Left renal cortex interstitium (tissue), 4 donors: ENCODE measurements at regions not wholly inside any gene's neighbourhood (a gene's known extent, or its start where the extent isn't known, plus 50 kb on each side); places are given as distances from the start of the nearest gene placed in this dataset.

Source experiments
- DNase-seq, 4 donors: peaks; one replicate each; pipeline ENCODE4 v3.0.0-alpha.2; 2013; ENCODE audit warnings: low read depth in 4 of 4, low spot score in 2 of 4, missing footprints in 1 of 4

DNA sequence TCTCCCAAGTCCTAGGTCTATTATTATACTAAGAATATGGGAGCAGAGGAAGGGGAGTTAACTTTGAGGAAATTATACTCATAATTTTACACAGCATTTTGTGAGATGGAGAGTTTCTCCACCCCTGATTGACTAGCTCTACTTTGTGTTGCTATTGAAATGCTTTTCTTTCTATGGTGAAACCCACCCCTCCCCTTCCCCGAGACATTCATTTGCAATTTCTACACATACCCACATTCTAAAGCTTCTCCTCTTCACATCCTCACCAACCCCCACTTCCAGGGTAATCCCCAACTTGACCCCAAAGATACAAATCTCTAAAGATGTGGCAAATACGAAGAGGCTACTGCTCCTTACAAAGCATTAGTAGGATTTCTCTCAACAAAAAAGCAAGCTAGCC, 992.2 kb downstream of the BCL11A start:
- no peak for DNase-seq

DNA sequence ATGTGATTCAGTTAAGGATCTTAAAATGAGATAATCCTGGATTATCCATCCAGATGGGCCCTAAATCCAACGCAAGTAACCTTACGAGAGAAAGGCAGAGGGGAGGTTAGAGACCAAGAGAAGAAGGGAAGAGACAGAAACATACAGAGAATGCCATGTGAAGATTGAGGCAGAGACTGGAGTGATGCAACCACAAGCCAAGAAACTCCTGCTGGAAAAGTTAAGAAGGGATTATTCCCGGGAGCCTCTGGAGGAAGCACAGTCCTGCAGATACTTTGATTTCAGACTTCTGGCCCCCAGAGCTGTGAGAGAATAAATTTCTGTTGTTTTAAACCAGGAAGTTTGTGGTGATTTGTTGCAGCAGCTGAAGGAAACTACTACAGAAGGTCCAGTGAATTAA, 992.7 kb downstream of the BCL11A start:
- no peak for DNase-seq

DNA sequence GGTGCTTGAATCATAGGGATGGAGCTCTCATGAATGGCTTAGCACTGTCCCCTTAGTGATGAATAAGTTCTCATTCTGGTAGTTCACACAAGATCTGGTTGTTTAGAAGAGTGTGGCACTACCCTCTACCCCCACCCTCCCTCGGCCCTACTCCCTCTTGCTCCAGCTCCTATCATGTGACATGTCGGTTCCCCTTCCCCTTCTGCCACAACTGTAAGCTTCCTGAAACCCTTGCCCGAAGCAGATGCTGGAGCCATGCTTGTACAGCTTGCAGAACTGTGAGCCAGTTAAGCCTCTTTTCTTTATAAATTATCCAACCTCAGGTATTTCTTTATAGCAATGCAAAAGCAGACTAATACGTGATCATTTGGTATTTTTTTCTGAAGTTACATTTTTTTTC, 1012.6 kb downstream of the BCL11A start:
- DNase-seq, result no peak

DNA sequence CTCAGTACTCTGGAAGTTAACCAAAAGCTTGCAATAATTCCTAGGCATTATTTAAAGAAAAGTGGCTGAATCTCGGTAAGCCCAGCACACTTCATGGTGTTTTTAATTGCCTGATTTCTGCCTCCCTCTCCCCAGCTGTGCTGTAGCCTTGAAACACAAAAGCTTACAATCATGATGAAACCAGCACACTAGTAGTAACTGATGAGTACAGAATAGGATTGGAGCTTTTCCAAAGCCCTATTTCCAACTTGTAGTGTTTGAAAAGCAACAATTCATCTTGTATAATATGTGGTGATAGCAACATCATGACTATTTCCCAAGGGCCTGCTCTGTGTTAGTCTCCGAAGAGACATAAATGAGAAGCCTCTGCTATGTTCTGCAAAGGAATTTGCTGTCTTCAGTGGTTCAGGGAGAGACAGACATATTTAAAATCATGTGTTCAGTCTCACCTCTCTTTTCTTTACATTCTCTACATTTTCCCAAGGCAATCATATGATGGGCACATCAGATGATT, 1015.0 kb downstream of the BCL11A start:
- DNase-seq, result no peak

DNA sequence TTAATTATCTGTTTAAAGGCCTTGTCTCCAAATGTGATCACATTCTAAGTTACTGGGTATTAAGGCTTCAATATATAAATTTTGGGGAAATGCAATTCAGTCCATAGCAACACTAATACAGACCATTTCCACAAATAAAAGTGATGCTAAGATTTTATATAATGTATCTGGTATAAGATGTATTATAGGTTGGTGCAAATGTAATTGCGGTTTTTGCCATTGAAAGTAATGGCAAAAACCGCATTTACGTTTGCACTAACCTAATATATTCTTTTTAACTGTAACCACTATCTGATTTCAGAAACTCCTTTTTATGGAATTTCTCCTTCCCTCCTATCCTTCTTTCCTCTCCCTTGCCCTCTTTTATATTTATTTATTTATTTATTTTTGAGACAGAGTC, 1020.6 kb downstream of the BCL11A start:
- DNase-seq, result no peak

DNA sequence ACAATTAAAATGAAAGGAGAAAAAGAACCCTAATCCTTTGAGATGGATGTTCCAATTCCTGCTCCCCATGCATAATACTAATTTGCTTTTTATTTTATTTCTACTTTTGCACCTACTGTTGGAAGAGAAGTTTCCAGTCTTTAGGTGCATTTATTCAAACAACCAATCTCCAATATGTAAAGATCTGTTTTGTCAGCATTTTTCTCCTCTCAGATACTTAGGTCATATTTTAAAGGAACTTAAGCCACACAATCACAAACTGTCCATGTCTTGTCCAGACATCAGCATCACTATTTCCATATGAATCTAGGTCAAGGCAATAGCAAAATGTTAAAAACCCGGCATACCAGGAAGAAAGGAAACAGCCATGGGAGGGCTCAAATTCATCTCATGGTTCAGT, 1023.2 kb downstream of the BCL11A start:
- DNase-seq, result no peak

DNA sequence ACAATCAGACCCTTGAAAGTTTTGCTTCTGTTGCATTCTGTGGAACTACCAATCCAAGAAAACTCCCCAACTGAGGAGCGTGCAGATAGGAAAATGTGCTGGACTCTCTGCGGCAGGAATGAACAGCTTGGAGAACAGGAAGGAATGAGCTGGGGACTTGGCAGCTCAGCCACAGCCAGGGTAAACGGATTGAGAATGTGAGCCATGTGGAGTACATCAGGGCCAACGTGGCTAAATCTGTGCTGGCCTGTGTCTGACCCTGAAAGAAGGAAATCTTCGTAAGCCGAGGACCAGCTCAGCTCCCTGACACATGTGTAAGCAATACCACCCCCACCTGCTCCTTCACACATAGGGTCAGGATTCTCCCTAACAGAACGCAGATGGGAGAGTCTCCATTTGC, 1023.7 kb downstream of the BCL11A start:
- no peak for DNase-seq

DNA sequence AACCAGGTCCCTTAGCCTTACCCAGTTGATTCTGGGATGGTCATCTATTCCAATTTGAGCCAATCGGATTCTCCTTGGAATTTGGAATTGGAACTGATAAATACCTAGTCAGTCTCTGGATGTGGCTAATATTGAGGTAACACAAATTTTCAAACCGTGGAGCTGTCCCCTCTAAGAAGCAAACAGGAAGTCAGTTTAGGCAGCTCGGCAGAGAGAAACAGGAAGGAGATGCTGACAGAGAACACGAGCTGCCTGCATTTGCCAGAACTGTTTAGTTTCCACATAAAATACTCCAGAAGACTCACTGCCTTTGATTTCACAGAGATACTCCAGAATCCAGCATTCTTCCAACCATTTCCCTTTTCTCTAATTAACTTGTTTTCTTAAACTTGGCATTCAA, 1024.9 kb downstream of the BCL11A start:
- DNase-seq, result no peak

DNA sequence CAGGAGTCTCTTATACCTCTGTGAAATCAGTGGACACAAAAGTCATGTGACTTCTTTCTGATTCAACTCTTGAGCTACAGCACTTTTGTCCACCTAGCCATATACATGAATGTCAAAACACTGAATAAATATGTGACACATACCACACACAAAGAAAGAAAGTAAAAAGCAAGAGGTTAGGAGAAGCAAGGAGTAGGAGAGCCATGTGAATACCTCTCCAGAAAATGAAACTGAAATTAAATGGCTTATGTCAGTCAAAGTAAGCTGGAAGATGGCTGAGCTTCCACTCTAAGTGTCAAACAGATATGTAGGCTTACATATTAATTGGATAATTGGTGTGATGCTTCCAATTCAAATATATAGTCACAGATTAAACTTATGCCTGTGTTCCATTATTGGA, 1050.5 kb downstream of the BCL11A start:
- no peak for DNase-seq

DNA sequence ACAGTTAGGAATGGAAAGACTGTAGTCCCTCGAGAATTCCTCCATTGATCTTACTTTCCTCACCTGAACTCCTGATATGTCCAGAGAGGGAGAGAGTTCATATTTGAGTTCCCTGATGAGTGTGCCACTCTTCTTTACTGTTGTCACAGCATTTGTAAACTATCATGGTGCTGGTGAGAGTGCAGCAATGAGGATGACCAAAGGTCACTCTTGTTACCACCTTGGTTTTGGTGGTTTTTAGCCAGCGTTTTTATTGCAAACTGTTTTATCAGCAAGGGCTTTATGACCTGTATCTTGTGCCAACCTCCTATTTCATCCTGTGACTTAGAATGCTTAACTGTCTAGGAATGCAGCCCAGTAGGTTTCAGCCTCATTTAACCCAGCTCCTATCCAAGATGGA, 1062.5 kb downstream of the BCL11A start:
- no peak for DNase-seq

DNA sequence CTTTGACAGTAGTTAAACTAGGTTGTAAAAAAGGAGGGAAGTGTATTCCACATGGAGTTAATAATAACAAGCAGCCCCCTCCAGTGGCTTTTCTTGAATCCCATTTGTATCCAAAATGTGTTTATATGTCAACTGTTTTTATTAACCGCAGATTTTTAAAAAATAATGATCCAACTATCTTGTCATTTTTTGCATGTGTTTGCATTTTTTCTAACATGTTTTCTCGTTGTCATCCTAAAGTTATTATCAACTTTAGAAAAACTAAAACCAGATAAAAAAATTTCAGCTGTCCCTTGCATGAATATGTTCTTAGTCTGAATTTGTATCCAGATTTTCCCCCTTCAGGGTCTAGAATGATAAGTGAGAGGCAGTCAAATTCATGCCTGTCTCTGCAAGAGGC, 1063.3 kb downstream of the BCL11A start:
- DNase-seq, result no peak

DNA sequence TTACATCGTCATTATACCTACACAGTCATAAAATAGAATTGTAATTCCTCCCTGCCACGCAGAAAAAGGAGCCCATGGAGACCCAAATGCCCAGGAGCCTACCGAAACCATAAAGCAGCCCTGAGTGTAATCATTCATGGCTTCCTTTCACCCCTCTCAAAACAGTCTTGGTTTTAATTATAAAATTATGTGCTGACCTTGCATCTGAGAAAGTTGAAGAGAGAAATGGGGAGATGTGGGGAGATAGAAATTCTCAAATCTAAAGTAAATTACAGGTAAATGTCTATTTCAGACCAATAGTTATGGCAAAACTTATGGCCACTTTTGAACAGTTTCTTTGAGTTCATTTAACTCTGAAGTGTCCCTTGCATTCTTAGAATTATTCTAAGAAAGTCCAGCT, 1068.8 kb downstream of the BCL11A start:
- no peak for DNase-seq

DNA sequence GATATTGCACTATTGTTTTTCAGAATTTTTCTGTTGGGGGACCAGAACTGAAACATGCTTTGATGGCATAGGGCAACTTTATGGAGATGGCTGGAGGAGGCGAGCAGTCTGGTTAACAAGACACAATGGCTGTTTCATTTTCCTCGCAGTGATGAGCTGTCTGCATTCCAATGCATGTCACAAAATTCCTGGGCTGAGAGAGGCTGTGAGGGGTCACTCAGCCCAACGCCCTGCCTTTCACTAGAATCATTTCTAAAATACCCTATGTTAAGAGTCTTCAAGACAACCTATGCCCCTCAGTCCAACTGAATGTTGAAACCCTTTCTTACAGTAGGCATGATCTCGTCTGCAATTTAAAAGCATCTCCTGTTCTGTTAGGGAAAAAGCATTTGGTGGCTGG, 1090.0 kb downstream of the BCL11A start:
- DNase-seq, result no peak

DNA sequence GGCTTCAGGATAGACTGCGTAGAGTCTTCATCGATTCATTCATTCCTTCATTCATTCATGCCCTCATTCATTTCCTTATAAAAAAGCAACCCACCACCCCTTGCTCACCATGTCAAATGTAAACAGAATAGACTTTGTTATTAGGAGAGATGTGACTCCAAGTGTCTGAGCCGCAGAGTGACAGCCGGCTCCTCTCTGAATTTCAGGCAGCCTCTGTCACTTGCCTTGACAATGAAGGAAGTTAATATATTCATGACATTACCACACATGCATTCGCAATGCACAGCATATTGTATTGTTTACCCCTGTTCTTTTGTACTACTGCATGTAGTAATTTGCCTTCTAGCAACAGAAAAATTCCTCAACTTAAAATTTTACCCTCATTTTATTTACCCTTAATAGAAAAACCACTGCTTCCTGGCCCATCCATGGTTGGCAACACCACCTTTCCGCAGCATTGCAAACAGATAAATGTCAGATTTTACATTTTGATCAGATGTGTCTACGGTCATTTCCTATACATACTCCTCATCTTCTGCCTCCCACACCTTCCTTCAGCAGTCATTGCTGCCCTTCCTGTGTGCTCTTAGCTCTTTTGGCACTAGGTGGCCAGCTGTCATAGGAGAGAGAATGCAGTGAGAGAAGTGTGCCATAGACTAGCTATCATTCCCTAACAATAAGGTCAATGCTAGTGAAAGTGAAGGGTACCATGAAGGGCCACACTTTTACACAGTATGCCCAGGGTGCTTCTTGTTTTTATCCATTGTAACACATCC, 1090.8 kb downstream of the BCL11A start:
- DNase-seq, result no peak

DNA sequence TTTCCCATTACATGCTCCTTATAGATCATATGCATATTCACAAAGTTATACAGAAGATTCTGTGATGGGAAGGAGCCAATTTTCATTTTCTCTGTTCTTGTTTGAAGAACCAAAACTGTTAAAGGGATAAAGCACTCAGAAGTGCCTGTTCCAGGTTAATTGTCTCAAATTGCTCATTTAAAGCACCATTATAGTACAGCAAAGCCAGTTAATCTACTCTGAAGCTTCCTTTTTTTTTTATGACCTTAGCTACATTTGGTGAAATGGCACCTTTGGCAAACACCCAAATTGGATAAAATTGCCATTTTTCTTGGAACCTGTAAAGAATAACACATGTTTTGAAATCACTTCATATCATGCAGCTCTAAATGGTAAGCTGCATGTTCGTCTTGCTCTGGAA, 1092.3 kb downstream of the BCL11A start:
- no peak for DNase-seq

DNA sequence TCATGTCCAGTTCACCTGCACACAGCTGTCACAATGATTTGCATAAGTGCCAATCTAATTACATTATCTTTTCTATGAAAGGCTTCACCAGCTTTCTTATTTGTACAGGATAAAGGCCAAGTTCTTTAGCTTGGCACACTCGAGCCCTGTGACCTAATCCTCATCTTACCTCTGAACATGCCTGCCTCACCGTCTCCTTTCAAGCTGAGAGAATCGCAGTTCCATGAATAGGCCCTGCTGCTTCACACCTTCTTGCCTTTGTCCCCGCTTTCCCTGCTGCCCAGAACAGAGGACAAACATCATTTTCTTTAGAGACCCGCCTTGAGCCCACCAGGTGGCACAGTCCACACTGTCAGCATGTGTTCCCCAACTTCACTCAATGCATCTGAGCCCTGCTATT, 1094.7 kb downstream of the BCL11A start:
- DNase-seq, result no peak

DNA sequence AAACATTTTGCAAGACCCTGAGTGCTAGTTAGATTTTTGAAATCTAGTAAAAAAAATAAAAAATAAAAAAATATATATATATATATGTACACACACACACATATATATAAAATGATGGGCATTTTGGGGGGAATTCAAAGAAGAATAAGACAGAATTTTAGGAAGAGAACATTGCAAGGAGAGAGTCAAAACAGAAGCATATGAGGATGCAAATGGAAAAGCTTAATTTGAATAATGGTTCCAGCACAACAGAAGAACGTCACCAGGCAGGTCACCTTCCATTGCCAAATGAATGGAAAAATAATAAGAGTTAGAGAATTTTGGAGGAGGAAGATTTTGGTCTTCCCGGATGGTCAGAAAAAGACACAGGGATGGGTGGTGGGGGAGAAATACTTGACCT, 1097.2 kb downstream of the BCL11A start:
- DNase-seq, result no peak

DNA sequence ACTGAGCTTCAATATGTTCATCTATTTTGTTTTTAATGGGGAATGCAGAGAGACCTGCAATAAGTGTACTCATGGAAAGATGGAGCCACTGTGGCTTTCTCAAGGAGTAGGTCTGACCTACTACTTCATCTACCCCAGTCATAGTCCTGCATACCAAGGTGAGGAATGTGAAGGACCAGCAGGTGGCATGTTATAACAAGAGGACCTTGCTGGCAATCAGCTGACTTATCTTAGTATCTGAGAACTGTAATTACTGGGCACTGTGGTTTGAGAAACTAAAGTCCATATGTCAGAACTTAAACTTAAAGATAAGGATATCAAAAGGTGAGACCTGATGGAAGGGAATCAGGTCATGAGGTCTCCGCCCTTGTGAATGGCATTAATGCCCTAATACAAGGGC, 1104.2 kb downstream of the BCL11A start:
- no peak for DNase-seq

DNA sequence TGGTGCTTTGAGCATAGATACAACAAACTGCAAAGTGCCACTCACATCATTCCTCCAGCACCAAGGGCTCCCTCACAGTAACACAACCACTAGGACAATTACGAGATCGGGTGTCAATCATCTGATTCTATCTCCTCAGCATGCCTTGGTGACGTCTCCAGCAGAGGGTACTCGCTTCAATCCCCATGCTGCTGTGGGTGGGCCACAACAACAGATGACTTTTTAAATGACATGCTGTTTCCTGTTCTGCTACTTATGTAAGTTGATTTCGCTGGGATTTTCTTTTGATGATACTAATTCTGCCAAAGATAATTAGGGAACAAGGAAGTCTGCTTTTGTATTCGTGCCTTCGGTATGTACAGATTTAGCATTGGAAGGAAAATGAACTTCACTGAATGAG, 1113.0 kb downstream of the BCL11A start:
- DNase-seq, result no peak

DNA sequence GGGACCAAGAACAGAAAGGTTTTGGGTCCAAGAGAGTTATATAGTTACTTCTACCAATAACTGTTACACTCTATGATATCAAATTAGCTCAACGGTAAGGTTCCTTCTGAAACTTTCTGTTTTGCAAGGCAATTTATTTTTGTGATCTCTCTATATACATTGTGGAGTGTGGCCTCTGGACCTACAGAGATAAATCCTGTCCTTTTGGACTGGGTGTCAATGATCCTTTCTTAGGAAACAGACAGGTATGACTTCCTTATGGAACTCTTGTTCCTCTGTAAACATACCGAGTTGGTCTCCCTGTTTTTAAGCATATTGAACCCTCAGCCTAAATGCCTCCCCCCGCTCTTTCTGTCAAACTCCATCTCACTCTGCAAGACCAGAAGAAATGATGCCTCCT, 1117.8 kb downstream of the BCL11A start:
- no peak for DNase-seq

DNA sequence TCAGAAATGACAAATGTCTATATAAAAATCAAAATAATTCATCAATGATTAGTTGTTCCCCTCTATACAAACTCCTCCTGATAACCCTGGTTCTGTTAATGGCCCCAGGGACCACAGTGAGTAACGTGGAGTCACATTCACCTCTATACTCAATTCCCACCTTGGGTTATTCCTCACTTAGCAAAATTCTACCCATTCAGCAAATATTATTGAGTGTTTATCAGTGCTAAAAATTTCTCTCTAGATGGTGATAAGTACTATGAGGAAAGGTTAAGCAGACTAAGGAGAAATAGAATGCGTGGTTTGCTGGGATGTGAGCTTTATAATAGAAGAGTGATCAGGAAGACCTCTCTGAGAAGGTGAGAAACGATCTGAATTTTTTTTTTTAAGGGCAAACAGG, 1124.5 kb downstream of the BCL11A start:
- no peak for DNase-seq

DNA sequence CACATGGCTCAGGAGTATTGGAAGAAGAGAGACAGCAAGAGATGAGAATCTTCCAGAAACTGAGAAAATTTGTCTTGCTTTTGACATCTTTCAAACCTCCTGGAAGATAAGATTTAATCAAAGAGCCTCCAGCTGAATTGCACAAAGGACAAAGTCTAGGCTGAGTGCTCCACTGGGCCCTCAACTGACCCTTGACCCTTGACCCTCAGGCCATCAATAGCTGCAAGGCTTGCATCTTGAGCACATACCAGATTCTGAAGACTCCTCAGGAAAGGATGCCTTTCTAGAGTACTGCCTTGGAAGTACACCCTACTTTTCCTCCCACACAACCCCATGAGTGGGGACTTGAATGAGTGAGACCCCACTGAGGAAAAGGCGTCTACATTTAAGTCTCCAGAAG, 1125.5 kb downstream of the BCL11A start:
- DNase-seq, result no peak

DNA sequence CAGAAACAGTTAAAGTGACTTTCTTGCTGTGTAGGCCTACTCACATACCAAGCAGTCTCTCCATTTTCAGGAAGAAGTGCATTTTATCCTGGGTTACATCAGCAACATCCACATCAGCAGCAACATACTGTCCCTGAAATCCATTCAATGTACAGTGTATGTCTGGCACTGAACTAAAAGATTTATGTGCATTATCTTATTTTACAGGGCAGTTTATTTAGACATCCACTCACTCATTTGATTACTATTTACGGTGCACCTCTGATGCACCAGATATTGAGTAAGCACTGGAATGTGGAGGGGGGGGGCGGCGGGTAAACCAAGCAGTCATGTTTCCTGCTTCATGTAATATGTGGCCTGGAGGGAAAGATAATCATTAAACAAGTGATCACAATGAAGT, 1128.2 kb downstream of the BCL11A start:
- no peak for DNase-seq
